Stomach (tissue), 4 donors: ENCODE measurements at regions not wholly inside any gene's neighbourhood (a gene's known extent, or its start where the extent isn't known, plus 50 kb on each side); places are given as distances from the start of the nearest gene placed in this dataset.

Experiments
- EP300 ChIP-seq: sonication (generic); formaldehyde crosslinking; IDR thresholded peaks from one replicate; pipeline ENCODE4 v1.6.1; 2017; ENCODE audit warnings: antibody characterized with exemption
- POLR2A ChIP-seq, 4 donors: fragments of 450-650 bp; IDR thresholded peaks; one replicate each; pipeline ENCODE4 v1.6.1; 2016; ENCODE audit warnings: antibody characterized with exemption in 4 of 4, control low read depth in 2 of 4, mild to moderate bottlenecking in 1 of 4, moderate library complexity in 1 of 4
- POLR2AphosphoS5 ChIP-seq, 3 donors: sonication (generic); formaldehyde crosslinking; IDR thresholded peaks; one replicate each; pipeline ENCODE4 v1.6.1; 2016; ENCODE audit warnings: antibody characterized with exemption in 3 of 3
- TF ChIP-seq, protein P1 (sequence below), 7 experiments: fragments of 450-650 bp in 4 of 7; fragments of 200-600 bp in 3 of 7; sonication (generic) in 3 of 7; IDR thresholded peaks; one replicate each; pipeline ENCODE4 v1.5.1; 2016 to 2019; ENCODE audit warnings: antibody characterized with exemption in 7 of 7, control low read depth in 2 of 7, mild to moderate bottlenecking in 1 of 7

DNA sequence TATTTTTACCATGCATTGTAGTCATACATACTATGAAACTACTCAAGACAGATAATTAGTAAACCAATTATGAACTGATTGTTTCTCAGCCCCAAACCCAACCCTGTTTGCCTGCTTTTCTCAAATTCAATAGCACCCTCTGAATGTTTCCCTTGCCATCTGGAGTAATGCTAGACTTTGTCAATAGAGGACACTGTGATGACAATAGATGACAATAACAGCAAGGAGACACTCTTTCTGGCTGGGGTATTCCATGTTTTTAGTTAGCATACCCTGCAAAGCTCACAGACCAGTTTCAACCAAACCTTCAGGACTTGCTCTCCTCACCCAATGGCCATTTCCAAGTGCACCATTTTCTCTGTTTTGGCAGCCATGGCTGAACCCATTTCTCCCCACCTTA is 108.5 kb upstream of the LRRC7 start:
- TF ChIP-seq, protein P1, sequence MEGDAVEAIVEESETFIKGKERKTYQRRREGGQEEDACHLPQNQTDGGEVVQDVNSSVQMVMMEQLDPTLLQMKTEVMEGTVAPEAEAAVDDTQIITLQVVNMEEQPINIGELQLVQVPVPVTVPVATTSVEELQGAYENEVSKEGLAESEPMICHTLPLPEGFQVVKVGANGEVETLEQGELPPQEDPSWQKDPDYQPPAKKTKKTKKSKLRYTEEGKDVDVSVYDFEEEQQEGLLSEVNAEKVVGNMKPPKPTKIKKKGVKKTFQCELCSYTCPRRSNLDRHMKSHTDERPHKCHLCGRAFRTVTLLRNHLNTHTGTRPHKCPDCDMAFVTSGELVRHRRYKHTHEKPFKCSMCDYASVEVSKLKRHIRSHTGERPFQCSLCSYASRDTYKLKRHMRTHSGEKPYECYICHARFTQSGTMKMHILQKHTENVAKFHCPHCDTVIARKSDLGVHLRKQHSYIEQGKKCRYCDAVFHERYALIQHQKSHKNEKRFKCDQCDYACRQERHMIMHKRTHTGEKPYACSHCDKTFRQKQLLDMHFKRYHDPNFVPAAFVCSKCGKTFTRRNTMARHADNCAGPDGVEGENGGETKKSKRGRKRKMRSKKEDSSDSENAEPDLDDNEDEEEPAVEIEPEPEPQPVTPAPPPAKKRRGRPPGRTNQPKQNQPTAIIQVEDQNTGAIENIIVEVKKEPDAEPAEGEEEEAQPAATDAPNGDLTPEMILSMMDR (IDR thresholded peaks at IDR 0.05): no peak
- TF ChIP-seq POLR2AphosphoS5 (IDR thresholded peaks at IDR 0.05): no peak
- no peak for TF ChIP-seq POLR2A (IDR thresholded peaks at IDR 0.05)
- TF ChIP-seq EP300: no peak
